Tibial artery (tissue), 4 donors: ENCODE measurements at regions not wholly inside any gene's neighbourhood (a gene's known extent, or its start where the extent isn't known, plus 50 kb on each side); places are given as distances from the start of the nearest gene placed in this dataset.

Experiments
- DNase-seq, 2 donors: peaks; one replicate each; pipeline ENCODE4 v3.0.0-alpha.2; 2019
- H3K27ac ChIP-seq, 2 donors: fragments of 200-600 bp; sonication (generic) in 1 of 2; 1 replicate in 1 of 2; 2 replicates in 1 of 2; pipeline ENCODE4 v1.5.1; 2018 to 2019; ENCODE audit warnings: mild to moderate bottlenecking in 1 of 2
- H3K27me3 ChIP-seq, 2 donors: fragments of 200-600 bp; sonication (generic) in 1 of 2; one replicate each; pipeline versions ENCODE4 v1.5.1 to v1.6.0; 2016 to 2019
- H3K36me3 ChIP-seq, 3 donors: fragments of 200-600 bp; sonication (generic) in 2 of 3; one replicate each; pipeline ENCODE4 v1.5.1; 2016 to 2019; ENCODE audit warnings: mild to moderate bottlenecking in 2 of 3
- H3K4me1 ChIP-seq, 4 donors: fragments of 200-600 bp; sonication (generic) in 2 of 4; 1 replicate in 3 of 4; 2 replicates in 1 of 4; pipeline ENCODE4 v1.5.1; 2016 to 2019
- H3K4me3 ChIP-seq, 2 donors: fragments of 200-600 bp; sonication (generic) in 1 of 2; 1 replicate in 1 of 2; 2 replicates in 1 of 2; pipeline ENCODE4 v1.5.1; 2018 to 2019; ENCODE audit warnings: mild to moderate bottlenecking in 2 of 2
- H3K9me3 ChIP-seq, 3 donors: fragments of 200-600 bp; sonication (generic) in 1 of 3; one replicate each; pipeline ENCODE4 v1.5.1; 2016 to 2019
- intact Hi-C: fragments of 100-400 bp; cut with DNase I; formaldehyde crosslinking; loops from one replicate; pipeline ENCODE4 v1.15.0; 2023; ENCODE audit warnings: low total_unique reads
- TF ChIP-seq, protein P1 (sequence below), 2 experiments: fragments of 200-600 bp in 1 of 2; fragments of 450-650 bp in 1 of 2; IDR thresholded peaks; one replicate each; pipeline ENCODE4 v1.5.1; 2017 to 2019; ENCODE audit warnings: antibody characterized with exemption in 2 of 2, mild to moderate bottlenecking in 1 of 2, moderate library complexity in 1 of 2

DNA sequence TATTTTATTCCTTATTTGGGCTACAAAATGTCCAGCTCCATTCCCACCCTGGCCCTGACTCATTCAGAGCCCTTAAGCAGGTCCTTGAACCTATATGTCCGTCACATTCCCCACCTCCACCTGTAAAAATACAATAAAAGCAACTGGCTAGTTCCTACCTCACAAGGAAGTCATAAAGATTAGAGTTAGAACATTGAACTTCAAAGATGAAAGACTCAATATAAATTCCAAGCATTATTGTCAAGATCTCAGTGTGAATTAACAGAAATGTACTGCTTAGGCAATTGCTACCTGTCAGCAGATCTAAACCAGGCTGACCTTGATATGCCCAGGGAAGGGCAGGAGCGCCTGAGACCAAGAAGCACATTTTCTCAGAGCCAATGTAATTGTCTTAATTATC is 221.8 kb downstream of the ENC1 start:
- no peaks in the 10 kb centered on the region for H3K36me3 ChIP-seq
- H3K9me3 ChIP-seq, result no peaks in the 10 kb centered on the region
- TF ChIP-seq, protein P1, sequence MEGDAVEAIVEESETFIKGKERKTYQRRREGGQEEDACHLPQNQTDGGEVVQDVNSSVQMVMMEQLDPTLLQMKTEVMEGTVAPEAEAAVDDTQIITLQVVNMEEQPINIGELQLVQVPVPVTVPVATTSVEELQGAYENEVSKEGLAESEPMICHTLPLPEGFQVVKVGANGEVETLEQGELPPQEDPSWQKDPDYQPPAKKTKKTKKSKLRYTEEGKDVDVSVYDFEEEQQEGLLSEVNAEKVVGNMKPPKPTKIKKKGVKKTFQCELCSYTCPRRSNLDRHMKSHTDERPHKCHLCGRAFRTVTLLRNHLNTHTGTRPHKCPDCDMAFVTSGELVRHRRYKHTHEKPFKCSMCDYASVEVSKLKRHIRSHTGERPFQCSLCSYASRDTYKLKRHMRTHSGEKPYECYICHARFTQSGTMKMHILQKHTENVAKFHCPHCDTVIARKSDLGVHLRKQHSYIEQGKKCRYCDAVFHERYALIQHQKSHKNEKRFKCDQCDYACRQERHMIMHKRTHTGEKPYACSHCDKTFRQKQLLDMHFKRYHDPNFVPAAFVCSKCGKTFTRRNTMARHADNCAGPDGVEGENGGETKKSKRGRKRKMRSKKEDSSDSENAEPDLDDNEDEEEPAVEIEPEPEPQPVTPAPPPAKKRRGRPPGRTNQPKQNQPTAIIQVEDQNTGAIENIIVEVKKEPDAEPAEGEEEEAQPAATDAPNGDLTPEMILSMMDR (IDR thresholded peaks at IDR 0.05), result no peak
- no peak overlapping the region for H3K4me3 ChIP-seq
- intact Hi-C loops, result no loop called here
- H3K27me3 ChIP-seq, result no peaks in the 10 kb centered on the region
- H3K27ac ChIP-seq, result no peak overlapping the region
- H3K4me1 ChIP-seq, result no peaks in the 10 kb centered on the region
- no peak for DNase-seq

DNA sequence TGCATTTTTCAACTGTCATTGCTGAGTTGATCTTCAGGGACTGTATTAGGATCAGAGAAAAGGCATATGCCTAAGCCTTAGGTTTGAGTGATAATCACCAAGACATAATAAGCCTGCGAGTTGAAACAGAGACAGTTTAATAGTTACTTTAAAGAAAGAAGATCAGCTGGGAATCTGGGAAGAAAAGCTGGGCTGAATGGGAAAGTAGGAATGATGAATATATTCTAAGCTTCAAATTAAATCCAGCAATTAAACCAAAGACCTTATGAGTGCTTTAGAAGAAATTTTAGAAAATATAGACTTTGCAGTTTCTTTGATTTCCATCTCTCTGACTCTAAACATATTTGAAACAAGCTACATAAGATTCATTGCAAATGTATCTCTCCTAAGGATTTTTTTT is 222.3 kb downstream of the ENC1 start:
- DNase-seq, result no peak
- H3K4me3 ChIP-seq, result no peak overlapping the region
- H3K9me3 ChIP-seq, result no peaks in the 10 kb centered on the region
- H3K36me3 ChIP-seq, result no peaks in the 10 kb centered on the region
- no peak overlapping the region for H3K27ac ChIP-seq
- H3K27me3 ChIP-seq, result no peaks in the 10 kb centered on the region
- TF ChIP-seq, protein P1 (IDR thresholded peaks at IDR 0.05), result no peak
- intact Hi-C loops, result no loop called here
- H3K4me1 ChIP-seq, result no peaks in the 10 kb centered on the region

DNA sequence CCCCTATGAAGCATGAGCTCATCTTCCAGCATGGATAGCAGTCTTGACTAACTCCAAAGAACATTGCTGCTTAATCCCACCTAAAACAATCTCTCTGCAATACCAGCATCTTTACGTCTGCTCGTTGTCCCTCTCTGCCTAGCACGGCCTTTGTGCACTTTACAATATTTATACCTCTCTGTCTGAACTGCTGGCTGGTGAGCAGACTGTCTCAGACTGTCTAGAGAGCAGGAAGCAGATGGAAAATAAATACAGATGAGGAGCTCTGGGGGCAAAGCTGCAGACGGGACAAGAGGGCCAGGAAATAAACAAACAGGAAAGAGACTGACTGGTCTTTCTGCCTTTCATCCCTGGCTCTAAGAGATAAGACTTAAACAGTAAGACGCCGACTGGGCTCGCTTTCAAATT is 224.8 kb downstream of the ENC1 start:
- no peak for DNase-seq
- intact Hi-C loops, result no loop called here
- H3K27me3 ChIP-seq, result no peaks in the 10 kb centered on the region
- TF ChIP-seq, protein P1 (IDR thresholded peaks at IDR 0.05), result no peak
- no peaks in the 10 kb centered on the region for H3K4me1 ChIP-seq
- H3K9me3 ChIP-seq, result no peaks in the 10 kb centered on the region
- H3K27ac ChIP-seq, result no peak overlapping the region
- no peaks in the 10 kb centered on the region for H3K36me3 ChIP-seq
- no peak overlapping the region for H3K4me3 ChIP-seq

DNA sequence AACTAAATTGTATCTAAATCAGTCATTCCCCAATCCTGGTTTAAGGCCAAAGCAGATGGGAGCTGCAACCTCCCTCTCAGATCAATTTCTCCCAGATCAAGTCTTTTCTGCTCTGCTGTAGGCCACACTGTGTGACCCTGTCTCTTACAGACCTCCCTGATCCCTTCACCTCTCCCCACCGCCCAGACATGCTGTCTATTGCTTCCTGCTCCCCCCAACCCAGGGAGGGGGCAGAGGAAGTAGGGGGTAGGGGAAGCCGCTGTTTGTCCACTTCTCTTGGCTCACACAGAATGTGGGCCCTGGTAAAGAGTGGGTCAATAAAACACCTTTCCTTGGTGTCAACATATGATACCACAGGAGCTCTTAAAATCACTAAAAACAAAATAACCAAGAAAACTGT is 226.3 kb downstream of the ENC1 start:
- Histone ChIP-seq H3K27me3 (no peaks in the 10 kb centered on the region), H3K36me3 (no peaks in the 10 kb centered on the region), H3K4me1 (no peaks in the 10 kb centered on the region), H3K9me3 (no peaks in the 10 kb centered on the region), H3K4me3 (no peak overlapping the region), H3K27ac (no peak overlapping the region)
- intact Hi-C loops, result no loop called here
- TF ChIP-seq, protein P1 (IDR thresholded peaks at IDR 0.05), result no peak
- no peak for DNase-seq

DNA sequence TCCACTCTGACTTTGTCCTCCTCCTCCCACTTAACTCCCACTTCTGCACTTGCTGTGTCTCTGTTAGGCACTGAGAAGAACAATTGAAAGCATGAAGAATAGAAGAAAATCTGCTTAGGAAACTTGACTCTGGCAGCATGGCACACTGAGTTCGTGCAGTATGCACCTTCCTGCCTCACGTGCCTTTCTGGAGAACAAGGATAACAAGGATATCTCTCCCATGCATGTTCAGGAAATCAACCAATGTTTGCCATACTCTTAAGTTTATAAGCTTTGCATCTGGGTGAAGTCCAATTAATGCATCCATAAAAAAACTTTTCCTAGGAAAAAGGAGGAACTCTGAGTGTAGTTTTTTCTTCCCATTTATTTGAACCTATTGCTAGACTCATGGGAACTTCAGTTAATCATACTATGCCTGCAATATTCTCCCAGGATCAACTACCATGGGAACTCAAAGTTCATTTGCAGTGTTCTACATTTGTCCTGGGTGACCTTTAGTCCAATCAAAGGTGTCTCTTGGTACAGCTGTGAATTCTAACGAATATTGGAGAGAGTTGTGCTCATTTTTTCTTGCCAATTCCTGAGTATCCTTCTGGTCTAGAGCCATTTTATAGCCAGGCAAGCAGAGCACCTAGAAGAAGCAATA is 227.0 kb downstream of the ENC1 start:
- H3K27ac ChIP-seq, result no peak overlapping the region
- TF ChIP-seq, protein P1 (IDR thresholded peaks at IDR 0.05), result no peak
- no peaks in the 10 kb centered on the region for H3K27me3 ChIP-seq
- no peaks in the 10 kb centered on the region for H3K36me3 ChIP-seq
- DNase-seq, result no peak
- H3K4me1 ChIP-seq, result no peaks in the 10 kb centered on the region
- no peak overlapping the region for H3K4me3 ChIP-seq
- H3K9me3 ChIP-seq, result no peaks in the 10 kb centered on the region
- intact Hi-C loops, result no loop called here

DNA sequence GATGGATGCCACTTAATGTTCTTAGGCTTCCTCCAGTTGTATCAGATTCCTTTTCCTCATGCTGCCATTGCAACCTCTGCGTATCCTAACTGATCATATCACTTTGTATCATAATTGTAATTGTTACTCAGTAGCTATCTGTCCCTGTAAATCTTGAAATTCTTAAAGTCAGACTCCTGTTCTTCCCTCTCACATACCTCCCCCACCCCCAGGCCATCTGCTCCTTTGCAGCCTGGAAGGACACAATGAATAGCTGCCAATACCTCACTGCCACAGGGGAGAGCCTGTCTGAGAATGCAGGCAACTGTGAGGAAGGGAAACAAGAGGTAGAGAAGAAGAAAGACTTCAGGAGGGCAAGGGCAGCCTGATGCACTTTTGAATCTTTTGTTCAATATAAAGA is 228.5 kb downstream of the ENC1 start:
- no peaks in the 10 kb centered on the region for H3K9me3 ChIP-seq
- no peak overlapping the region for H3K27ac ChIP-seq
- TF ChIP-seq, protein P1 (IDR thresholded peaks at IDR 0.05), result no peak
- DNase-seq, result no peak
- H3K27me3 ChIP-seq, result no peaks in the 10 kb centered on the region
- H3K4me1 ChIP-seq, result no peaks in the 10 kb centered on the region
- intact Hi-C loops, result no loop called here
- no peaks in the 10 kb centered on the region for H3K36me3 ChIP-seq
- no peak overlapping the region for H3K4me3 ChIP-seq
